ENCODE measurements at regions not wholly inside any gene's neighbourhood (a gene's known extent, or its start where the extent isn't known, plus 50 kb on each side); places are given as distances from the start of the nearest gene placed in this dataset.
"Not testable (repeated sequence)": the region's sequence is repeated elsewhere in the genome, so short reads cannot be mapped to it uniquely, and the experiment has no call there.

DNA sequence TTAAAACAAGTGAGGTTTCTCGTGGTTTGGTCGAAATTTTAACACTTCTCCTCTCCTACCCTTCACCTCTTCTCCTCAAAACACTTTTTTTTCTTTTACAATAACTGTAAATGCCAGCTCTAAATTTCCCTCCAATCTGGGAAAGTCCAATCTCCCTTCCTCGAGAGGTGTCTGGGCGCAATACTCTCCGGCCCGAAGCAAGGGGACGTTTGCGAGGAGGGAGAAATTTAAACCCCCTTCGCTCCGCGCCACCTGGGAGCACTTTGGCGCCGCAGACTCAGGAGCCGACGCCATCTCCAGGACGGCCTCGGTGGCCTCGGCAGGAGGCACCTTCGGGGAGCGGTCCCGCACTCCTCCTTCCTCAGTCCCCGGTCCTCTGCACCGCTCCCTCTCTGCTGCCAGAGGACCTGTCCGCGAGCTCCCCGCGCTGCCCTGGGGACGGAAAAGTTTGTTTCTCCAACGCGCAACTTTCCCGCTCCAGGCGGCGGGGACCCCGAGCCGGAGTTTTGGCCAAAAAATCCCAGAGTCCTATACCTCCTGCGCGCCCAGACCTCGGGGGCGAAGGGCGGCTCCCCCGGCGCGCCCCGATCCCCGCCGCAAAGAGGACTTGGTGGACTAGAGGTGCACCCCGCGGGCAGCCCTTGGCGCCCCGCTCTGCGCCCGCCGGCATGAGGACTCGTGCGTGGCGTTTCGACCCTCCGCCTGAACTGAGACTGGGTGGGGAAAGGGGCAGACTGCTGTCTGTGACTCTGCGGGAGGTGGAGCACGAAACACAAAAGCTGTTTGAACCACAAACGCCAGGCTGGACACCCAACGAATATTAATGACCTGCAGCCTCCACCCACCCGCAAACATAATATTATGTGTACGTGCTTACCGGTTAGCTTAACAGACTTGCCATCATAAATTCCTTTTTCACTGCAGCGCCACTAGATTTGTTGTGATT is 95.2 kb upstream of the HMGA2 start:
- DNase-seq: peak in 2 of 3 donors; percentile 16 to 68

DNA sequence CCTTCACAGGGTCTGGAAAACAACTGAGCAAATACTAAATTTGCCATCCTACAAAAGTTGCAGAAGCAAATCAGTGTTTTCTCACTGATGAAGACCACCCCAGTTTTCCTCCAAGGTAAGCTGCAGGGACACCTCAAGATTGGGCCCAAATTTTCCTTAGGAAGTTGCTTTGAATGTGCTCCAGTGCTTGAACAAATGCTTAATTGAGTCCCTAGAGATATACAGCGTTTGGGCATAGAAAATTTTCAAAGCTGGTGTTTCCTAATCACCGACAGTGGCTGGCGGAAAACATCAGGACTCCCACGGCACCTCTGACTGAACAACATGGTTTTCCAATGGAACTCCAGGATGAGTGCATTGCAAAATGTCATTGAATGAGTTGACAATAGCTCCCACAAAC is 92.5 kb upstream of the HMGA2 start:
- no peak for DNase-seq

DNA sequence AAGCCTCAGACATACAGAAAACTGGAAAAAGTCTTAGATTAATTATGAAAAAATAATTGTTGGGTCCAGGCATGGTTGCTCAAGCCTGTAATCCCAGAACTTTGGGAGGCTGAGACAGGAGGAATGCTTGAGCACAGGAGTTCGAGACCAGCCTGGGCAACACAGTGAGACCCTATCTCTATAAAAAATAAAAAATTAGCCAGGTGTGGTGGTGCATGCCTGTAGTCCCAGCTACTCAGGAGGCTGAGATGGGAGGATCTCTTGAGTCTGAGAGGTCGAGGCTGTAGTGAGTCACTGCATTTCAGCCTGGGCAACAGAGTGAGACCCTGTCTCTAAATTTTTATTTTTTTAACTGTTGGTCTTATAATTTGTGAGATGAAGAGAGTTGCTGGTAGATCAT is 90.6 kb upstream of the HMGA2 start:
- not testable (repeated sequence) for DNase-seq

DNA sequence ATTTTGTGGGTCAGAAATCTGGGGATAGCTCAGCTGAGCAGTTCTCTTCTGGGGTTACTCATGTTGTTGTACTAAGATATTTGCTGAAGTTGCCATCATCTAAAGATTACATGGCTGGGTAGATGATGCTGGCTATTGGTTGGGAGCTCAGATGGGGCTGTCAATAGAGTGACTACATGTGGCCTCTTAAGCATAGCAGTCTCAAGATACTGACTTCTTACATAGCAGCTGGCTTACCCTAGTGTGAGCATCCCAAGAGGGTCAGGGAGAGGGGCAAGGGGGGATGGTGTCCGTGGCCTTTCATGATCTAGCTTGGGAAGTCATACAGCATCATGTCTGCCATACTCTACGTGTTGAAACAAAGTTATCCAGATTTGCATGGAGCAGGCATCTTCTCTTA is 90.1 kb upstream of the HMGA2 start:
- no peak for DNase-seq

DNA sequence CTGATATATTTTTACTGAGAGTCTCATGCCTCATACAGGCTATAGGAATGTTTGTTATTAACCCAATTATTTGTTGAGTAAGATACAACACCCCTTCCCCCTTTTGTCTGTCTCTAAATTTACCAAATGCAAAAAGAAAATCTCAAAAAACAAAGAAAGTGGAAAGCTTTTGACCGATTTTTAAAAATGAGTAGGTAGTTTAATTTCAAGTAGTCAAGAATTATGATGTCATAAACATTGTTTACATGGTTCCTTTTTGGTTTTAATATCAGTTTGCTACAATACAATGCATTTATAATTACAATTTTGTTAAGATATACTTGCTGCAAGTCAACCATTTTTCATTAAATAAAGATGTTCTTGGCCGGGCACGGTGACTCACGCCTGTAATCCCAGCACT is 84.7 kb upstream of the HMGA2 start:
- DNase-seq: no peak

DNA sequence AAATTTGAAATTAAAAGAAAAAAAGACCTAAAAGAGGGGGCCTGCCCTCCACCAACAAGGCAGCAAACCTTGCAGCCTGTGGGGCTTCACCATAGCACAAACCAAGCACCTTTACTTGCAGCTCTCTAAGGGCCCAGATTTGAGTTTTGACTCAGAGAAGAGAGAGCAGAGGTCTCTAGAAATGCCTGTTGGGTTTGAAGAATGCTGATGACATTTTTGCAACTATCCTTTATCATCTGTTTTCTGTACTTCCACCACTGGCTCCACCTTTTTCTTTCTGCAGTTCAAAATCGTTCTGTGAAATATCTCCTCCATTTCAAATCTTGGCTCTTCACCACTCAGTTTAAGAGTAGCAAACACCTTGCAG is 83.8 kb upstream of the HMGA2 start:
- no peak for DNase-seq

DNA sequence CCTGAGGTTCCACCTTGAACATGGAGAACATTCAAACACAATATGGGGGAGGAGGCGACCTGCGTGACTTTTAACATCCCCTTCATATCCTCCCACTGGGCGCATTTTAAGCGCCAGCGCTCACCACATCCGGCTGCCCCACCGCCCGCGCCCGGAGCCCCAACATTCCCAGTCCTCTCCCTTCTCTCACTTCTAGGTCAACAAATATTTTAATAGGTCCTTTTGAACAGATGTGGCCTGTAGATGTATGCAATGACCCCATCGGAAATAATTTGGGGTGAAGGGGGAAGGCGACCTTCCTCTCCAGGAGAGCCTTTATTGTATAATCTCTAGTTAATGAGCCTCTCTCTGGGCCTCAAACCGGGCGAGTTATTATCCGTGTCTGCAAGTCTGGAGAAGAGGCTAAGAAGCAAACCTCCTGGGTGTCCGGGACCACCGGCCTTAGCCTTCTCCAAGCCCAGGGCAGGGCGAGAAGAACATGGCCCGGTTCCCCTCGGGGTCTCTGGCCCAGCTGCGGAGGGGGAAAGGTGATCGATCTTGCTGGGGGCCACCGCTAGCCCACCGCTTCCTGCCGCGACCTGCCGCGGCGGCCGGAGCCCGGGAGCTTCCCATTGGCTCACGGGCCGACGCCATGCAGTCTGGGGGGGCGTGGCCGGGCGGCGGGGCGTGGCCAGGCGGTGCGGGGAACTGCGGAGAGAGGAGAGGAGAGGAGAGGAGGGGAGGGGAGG is 83.2 kb upstream of the HMGA2 start:
- peak; percentile 79 to 94 (median 83) for DNase-seq

DNA sequence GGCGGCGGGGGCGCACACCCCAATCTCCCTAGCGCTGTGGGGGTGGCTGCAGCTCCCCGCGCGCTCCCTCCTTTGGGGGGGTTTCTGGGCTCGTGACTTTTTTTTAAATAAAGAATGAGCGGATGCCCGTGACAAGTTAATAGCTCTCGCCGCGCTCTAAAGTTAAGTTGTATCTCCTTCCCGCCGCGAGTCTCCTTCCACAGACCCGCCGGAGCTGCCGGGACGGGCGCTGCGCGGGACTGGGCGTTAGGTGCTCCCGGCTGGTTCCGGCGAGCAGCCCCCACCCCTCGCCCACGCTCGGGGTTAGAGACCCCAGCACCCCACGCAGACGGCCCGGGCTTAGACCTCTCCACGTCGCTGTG is 82.6 kb upstream of the HMGA2 start:
- DNase-seq: peak in 2 of 3 donors; percentile 28 to 83

DNA sequence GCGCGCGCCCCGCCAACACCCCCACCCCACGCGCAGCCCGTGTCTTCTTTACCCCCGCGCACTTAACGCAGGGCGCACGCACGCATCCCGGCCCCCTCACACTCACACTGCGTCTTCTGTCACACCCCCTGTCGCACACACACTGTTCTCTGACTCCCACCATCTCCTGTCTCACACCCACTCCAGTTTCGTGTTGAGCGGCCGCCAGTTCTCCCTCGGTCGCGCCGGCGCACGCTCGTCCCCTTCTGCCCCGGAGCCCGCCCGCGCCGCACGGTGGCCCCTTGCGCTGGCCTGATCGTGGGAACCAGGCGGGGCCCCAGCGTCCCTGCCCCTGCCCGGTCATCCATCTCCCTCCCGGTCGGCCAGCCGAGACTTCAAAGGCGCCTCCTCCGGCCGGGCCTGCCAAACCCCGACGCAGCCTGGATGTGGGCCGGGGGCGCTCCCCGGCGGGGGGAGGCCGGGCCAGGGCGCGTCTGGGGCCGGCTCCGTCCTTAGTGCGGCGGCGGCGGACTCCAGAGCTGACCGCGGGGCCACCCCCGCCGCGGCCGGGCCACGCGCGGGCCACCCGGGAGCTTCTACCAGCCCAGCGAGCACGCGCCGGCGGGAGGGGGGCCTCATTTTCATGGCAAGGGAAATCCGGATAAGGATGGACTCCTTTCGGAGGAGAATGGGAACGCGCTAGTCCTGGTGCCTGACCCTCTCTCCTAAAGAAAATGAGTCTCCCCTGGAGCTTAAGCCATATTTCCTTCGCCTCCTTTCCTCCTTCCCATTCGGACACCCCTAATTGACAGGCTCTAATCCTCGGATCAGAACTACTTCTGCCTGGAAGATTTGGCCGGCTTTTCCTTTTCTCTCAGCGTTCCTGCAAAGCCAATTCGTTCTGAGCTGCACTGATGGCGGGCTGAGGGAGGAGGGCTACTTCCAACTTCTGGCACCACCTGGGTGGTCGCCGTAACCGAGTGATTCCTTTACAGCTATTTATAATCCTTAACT is 82.0 kb upstream of the HMGA2 start:
- DNase-seq: peak in 2 of 3 donors; percentile 47 to 85

DNA sequence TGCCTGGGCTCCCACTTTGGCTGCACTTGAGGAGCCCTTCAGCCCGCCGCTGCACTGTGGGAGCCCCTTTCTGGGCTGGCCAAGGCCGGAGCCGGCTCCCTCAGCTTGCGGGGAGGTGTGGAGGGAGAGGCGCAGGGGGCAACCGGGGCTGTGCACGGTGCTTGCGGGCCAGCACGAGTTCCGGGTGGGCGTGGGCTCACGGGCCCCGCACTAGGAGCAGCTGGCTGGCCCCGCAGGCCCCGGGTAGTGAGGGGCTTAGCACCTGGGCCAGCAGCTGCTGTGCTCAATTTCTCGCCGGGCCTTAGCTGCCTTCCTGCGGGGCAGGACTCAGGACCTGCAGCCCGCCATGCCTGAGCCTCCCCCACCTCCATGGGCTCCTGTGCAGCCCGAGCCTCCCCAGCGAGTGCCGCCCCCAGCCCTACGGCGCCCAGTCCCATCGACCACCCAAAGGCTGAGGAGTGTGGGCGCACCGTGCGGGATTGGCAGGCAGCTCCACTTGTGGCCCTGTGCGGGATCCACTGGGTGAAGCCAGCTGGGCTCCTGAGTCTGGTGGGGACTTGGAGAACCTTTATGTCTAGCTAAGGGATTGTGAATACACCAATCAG is 79.9 kb upstream of the HMGA2 start:
- DNase-seq: not testable (repeated sequence)

DNA sequence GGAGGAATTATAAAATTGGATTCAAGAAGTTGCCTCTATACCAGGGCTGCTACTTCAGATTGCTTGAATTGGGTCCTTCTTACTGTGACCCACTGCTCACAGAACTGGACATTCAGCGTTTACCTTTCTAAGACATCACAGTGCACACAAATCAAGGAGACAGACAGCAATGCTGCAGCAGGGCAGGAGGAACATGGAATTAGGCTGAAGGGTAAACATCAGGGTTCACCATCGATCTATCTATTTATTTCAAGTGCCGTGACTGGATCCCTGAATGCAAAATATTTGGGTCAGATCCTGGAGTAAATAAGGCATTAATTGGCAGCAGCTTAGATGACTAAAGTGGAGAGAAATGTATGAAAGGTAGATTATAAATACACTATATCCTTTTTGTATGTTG is 76.9 kb upstream of the HMGA2 start:
- no peak for DNase-seq

DNA sequence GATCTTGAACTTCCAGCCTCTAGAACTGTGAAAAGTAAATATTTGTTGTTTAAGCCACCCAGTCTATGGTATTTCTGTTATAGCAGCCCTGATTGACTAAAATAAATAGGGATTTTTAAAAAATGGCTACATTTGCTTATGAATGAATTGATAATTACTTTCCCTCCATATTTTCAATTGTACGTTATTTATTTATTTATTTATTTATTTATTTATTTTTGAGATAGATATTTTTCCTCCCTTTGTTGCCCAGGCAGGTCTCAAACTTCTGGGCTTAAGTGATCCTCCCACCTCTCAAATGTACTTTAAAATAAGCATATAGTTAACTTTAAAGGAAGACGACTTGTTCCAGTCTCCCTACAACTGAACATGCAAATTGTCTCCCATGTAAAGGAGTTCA is 76.0 kb upstream of the HMGA2 start:
- no peak for DNase-seq

DNA sequence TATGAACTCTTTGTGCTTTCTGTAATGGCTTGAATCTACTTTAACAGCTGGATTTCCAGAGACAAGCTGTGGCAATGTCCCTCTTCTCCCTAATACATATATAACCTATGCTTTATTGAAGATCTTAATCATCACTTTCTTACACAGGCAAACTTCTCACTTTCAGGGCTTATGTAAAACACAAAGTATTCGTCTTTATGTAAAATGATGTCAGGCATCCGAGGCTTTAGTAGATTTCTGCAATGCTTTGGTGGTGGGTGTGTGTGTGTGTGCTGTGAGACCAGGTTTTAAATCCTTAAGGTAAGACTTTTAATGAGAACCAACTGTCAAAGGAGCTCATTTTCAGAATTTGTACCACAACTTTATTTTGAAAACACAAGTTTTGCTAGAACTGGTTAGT is 70.0 kb upstream of the HMGA2 start:
- no peak for DNase-seq

DNA sequence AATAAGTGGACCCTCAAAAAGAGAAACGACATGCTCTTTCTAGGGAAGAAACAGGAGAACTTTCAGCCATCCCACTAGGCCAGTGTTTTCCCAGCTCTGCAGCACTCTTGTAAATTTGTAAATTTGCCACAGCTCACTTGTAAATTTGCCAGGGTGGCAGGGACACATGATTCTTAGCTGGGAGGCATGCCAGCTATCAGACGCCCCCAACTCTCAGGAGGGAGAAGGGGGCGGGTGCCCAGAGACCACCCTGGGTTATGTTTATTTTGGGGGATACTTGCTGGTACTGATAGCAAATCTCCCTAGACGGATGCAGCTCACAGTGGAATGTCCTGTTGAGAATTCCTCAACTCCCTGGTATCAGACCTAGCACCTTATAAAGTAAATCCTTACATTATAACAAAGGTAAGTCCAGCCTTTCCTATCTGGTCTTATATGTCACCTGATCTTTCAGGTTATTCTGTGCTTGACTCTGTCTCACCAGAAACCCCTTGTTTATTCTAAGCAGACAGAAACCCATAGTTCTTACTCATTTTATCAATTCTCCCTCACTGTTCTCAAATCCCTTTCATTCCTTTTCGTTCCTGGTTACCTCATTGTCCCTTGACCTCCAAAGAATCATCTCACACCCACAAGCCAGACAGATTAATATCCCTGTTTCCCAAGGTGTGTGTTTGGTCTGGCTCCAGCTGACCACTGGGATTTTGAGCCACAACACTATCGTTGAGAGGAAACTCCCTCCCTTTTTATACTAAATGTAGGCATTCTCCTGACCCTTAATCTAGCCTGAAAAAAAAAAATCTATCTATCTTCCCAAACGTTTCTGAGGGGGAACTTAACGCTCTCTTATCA is 69.3 kb upstream of the HMGA2 start:
- no peak for DNase-seq

DNA sequence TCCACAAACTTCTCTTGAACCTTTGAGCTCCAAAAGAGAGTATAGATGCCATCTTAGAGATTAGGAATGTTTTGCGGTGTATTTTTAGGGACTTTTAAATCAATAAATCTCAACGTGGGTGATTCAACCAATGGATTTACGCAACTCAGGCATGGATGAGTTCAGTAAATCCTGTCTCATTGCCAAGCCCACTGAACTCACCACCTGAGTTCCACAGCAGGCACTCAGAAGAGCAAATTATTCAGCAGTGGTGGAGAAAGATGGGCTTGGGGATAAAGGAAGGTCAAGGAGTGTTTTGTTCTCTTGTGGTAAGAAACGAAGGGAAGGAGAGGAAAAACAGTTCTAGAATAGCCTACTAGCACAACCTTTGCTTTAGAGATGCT is 68.7 kb upstream of the HMGA2 start:
- no peak for DNase-seq

DNA sequence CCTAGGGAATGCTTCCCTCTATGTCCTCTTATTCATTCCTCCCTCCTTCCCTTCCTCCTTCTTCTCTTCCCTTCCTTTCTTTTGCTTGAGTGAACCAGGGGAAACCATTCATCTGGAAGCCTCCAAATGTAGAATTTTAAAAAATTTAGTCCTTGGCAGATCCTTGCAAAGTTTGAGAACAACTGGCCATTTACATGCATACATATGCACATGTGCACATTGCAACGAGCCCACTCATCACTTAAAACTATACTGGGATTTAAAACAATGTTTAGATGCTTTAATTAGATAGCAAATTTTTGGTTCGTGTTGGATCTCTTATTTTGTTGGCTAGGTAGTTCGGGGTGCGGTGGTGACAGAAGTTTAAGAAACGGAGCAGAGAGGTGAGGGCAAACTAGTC is 68.0 kb upstream of the HMGA2 start:
- no peak for DNase-seq

DNA sequence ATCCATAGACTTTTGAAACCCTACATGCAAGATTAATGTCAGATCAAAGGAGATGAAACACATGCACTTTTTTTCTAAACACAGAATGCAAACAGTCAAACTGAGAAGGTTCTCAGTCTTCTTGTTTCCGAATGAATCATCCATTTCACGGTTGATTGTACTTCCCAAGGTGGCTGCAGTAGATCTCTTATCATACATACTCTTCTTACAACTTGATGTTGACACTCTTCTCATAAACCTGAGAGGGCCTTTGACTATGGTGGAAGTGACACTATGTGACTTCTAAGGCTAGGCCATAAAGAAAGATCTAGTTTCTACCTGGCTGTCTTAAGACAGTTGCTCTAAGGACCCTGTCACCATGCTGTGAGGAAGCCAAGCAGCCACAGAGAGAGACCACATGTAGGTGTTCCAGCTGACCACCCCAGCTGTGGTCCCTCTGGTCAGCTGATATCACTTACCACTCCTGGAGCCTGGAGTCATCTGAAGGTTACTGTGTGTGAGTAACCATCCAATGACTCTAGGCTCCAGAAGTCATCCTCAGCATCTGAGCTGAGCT is 67.2 kb upstream of the HMGA2 start:
- no peak for DNase-seq

DNA sequence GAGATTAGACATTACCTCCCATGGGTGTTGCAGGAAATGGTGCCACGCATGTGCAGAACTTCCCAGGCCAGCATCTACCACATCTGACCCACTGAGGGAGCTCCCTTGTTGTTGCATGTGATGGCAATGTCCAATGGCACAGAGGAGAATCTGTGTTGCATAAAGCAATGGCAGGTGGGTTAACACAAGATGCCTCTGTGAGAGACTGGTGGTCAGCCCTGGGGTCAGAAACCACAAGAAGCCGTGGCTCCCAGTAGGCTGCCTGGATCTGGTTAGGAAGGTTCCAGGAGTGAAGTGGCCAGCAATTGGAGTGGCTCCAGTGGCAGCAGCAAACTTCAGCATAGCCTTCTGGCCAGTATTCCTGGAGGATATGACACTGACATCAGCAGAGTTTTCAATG is 65.9 kb upstream of the HMGA2 start:
- DNase-seq: no peak

DNA sequence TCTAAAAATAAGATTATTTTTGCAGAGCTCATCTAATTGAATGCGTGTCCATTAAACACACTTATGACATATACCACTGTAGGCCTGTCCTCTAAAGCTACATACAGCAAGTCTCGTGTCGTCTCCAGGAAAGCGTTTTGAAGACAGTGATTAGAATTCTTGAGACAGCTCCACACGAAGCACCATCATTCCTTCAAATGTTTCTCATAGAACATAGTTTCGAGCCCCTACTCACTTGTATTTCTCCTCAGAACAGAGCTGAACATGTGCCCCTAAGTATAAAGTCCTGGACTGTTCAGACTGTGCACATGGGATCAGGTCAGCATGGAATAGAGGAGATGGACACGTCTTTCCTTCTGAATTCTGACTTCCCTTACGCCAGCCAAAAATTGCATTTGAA is 64.5 kb upstream of the HMGA2 start:
- DNase-seq: no peak

DNA sequence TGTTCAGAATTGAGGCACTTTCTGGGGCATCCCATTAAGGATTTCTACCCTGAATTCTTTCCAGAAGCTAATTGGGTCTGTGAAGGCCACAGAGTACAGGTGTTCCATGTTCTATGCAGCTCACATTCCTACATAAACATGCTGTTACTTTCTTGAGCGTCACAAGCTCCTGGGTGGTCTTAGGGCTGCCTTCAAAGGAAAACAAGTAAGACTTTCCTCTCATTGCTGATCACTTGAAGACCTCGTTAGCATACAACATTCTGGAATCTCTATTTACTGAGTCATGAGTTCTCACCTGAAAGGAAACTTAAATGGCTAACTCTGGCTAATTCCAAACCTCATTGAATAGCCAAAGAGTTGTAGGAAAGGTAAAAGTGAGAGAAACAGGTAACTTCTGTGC is 63.0 kb upstream of the HMGA2 start:
- no peak for DNase-seq

Data from muscle of back (tissue), 3 donors.